Osteoblast (primary cell): ENCODE measurements at regions not wholly inside any gene's neighbourhood (a gene's known extent, or its start where the extent isn't known, plus 50 kb on each side); places are given as distances from the start of the nearest gene placed in this dataset.

ENCODE experiments used
- DNase-seq: peaks from one replicate; pipeline ENCODE4 v3.0.0; 2011; ENCODE audit warnings: low spot score, mixed read lengths; ENCODE audit not compliant: insufficient read length; ENCODE audit errors: missing footprints
- H2AFZ ChIP-seq: 2 replicates; pipeline ENCODE4 v1.6.0; 2011; ENCODE audit warnings: mild to moderate bottlenecking, low read length
- H3K27ac ChIP-seq: 2 replicates; pipeline ENCODE4 v1.5.1; 2011; ENCODE audit warnings: mild to moderate bottlenecking, low read depth, low read length, moderate library complexity
- H3K27me3 ChIP-seq: 2 replicates; pipeline ENCODE4 v1.6.0; 2012; ENCODE audit warnings: mild to moderate bottlenecking, control low read depth, inconsistent platforms, low read length, moderate library complexity; ENCODE audit not compliant: insufficient read depth
- H3K36me3 ChIP-seq: 2 replicates; pipeline ENCODE4 v1.5.1; 2011; ENCODE audit warnings: mild to moderate bottlenecking, low read length, control low read depth, moderate library complexity; ENCODE audit not compliant: insufficient read depth
- H3K4me1 ChIP-seq: 2 replicates; pipeline ENCODE4 v1.5.1; 2011; ENCODE audit warnings: mild to moderate bottlenecking, low read length, control low read depth, moderate library complexity; ENCODE audit not compliant: insufficient read depth
- H3K4me2 ChIP-seq: 2 replicates; pipeline ENCODE4 v1.6.0; 2011; ENCODE audit warnings: mild to moderate bottlenecking, low read length; ENCODE audit not compliant: insufficient read depth
- H3K4me3 ChIP-seq: fragments of 200-600 bp; sonication (generic); 3 replicates; pipeline ENCODE4 v1.5.1; 2012; ENCODE audit warnings: mild to moderate bottlenecking, low read length, inconsistent platforms; ENCODE audit not compliant: insufficient read depth
- H3K79me2 ChIP-seq: 2 replicates; pipeline ENCODE4 v1.6.0; 2012; ENCODE audit warnings: mild to moderate bottlenecking, low read length, control low read depth, inconsistent platforms; ENCODE audit not compliant: insufficient read depth
- H3K9me3 ChIP-seq: 2 replicates; pipeline ENCODE4 v1.5.1; 2011; ENCODE audit warnings: low read depth, low read length, control low read depth
- H4K20me1 ChIP-seq: 2 replicates; pipeline ENCODE4 v1.6.0; 2012; ENCODE audit warnings: mild to moderate bottlenecking, low read length, control low read depth; ENCODE audit not compliant: insufficient read depth
- CTCF ChIP-seq: IDR thresholded peaks from 2 replicates; pipeline ENCODE4 v1.5.1; 2011; ENCODE audit warnings: mild to moderate bottlenecking, low read depth, low read length, moderate library complexity; ENCODE audit errors: extremely low read depth

- Histone ChIP-seq H4K20me1 (no peaks in the 10 kb centered on the region), H3K4me2 (no peak overlapping the region), H3K4me3 (no peak overlapping the region), H3K79me2 (no peaks in the 10 kb centered on the region), H3K27ac (no peak overlapping the region), H2AFZ (no peak overlapping the region), H3K4me1 (no peaks in the 10 kb centered on the region), H3K27me3 (no peaks in the 10 kb centered on the region), H3K36me3 (no peaks in the 10 kb centered on the region), H3K9me3 (no peaks in the 10 kb centered on the region)
- no peak for TF ChIP-seq CTCF
- DNase-seq, result no peak
Observed at GRCh38 chr6:164008902-164009301, 594.4 kb downstream of the QKI start.

GRCh38 chr6:164007881-164008280, 593.4 kb downstream of the QKI start:
- DNase-seq, result no peak
- TF ChIP-seq CTCF, result no peak

GRCh38 chr6:164006459-164006858, 591.9 kb downstream of the QKI start:
- no peak overlapping the region for H3K4me3 ChIP-seq
- no peak for DNase-seq
- no peaks in the 10 kb centered on the region for H4K20me1 ChIP-seq
- H3K4me2 ChIP-seq, result no peak overlapping the region
- H3K36me3 ChIP-seq, result no peaks in the 10 kb centered on the region
- H3K4me1 ChIP-seq, result no peaks in the 10 kb centered on the region
- H2AFZ ChIP-seq, result no peak overlapping the region
- no peak for TF ChIP-seq CTCF
- H3K9me3 ChIP-seq, result peaks cover 4% of the 10 kb centered on the region
- no peak overlapping the region for H3K27ac ChIP-seq
- no peaks in the 10 kb centered on the region for H3K79me2 ChIP-seq
- no peaks in the 10 kb centered on the region for H3K27me3 ChIP-seq

More at GRCh38 chr6:164007881-164008280, 593.4 kb downstream of the QKI start:
- Histone ChIP-seq H3K4me3 (no peak overlapping the region), H4K20me1 (no peaks in the 10 kb centered on the region), H2AFZ (no peak overlapping the region), H3K4me2 (no peak overlapping the region), H3K79me2 (no peaks in the 10 kb centered on the region), H3K27me3 (no peaks in the 10 kb centered on the region), H3K36me3 (no peaks in the 10 kb centered on the region), H3K9me3 (peaks cover 4% of the 10 kb centered on the region), H3K4me1 (no peaks in the 10 kb centered on the region), H3K27ac (no peak overlapping the region)

- H3K27ac ChIP-seq, result no peak overlapping the region
- no peaks in the 10 kb centered on the region for H3K36me3 ChIP-seq
- no peak overlapping the region for H3K4me3 ChIP-seq
- no peak overlapping the region for H3K4me2 ChIP-seq
- no peaks in the 10 kb centered on the region for H4K20me1 ChIP-seq
- no peaks in the 10 kb centered on the region for H3K27me3 ChIP-seq
- no peaks in the 10 kb centered on the region for H3K79me2 ChIP-seq
- no peaks in the 10 kb centered on the region for H3K4me1 ChIP-seq
- no peak for DNase-seq
- H2AFZ ChIP-seq, result no peak overlapping the region
- TF ChIP-seq CTCF, result no peak
- peaks cover 4% of the 10 kb centered on the region for H3K9me3 ChIP-seq
Observed at GRCh38 chr6:164005004-164005711, 590.6 kb downstream of the QKI start.
